CD4-positive, CD25-positive, alpha-beta regulatory T cell (primary cell): ENCODE measurements at regions not wholly inside any gene's neighbourhood (a gene's known extent, or its start where the extent isn't known, plus 50 kb on each side); places are given as distances from the start of the nearest gene placed in this dataset.

Experiments
- ATAC-seq, 2 donors: fragments of 150-1000 bp; cut with Tn5 transposase; one replicate each; pipeline ENCODE4 v1.10.0; 2021; ENCODE audit warnings: low read depth in 2 of 2, moderate number of reproducible peaks in 2 of 2, moderate library complexity in 1 of 2
- DNase-seq, 3 donors: peaks; one replicate each; pipeline versions ENCODE4 v3.0.0 to v3.0.0-alpha.2; 2012 to 2022; ENCODE audit warnings: mixed read lengths in 1 of 3
- H3K27ac ChIP-seq: one replicate; pipeline ENCODE4 v1.7.0; 2013; ENCODE audit warnings: mild to moderate bottlenecking, low read length; ENCODE audit not compliant: insufficient read depth, poor library complexity, severe bottlenecking
- H3K27me3 ChIP-seq: one replicate; pipeline ENCODE4 v1.7.0; 2013; ENCODE audit warnings: low read length; ENCODE audit not compliant: control insufficient read depth, insufficient read depth
- H3K36me3 ChIP-seq: one replicate; pipeline ENCODE4 v1.7.0; 2013; ENCODE audit warnings: mild to moderate bottlenecking, low read length, moderate library complexity; ENCODE audit not compliant: control insufficient read depth, insufficient read depth
- H3K4me1 ChIP-seq: 2 replicates; pipeline ENCODE4 v1.7.0; 2013; ENCODE audit warnings: mild to moderate bottlenecking, low read length; ENCODE audit not compliant: insufficient read depth, control insufficient read depth, poor library complexity, severe bottlenecking
- H3K4me3 ChIP-seq: one replicate; pipeline ENCODE4 v1.7.0; 2013; ENCODE audit warnings: low read depth, mild to moderate bottlenecking, low read length, moderate library complexity
- H3K9me3 ChIP-seq, 2 experiments: 1 replicate in 1 of 2; 2 replicates in 1 of 2; pipeline ENCODE4 v1.7.0; 2013; ENCODE audit warnings: low read length in 2 of 2, mild to moderate bottlenecking in 1 of 2, moderate library complexity in 1 of 2; ENCODE audit not compliant: control insufficient read depth in 2 of 2
- H3K27ac Mint-ChIP-seq, 3 donors: one replicate each; pipeline ENCODE4 v1.8.0; 2020 to 2022; ENCODE audit warnings: mild to moderate bottlenecking in 3 of 3, mixed read lengths in 3 of 3, moderate library complexity in 2 of 3
- H3K27me3 Mint-ChIP-seq: one replicate; pipeline ENCODE4 v1.8.0; 2022; ENCODE audit warnings: mild to moderate bottlenecking, mixed read lengths
- H3K36me3 Mint-ChIP-seq: one replicate; pipeline ENCODE4 v1.8.0; 2020; ENCODE audit warnings: mixed read lengths
- H3K4me1 Mint-ChIP-seq, 4 donors: one replicate each; pipeline ENCODE4 v1.8.0; 2020 to 2022; ENCODE audit warnings: mixed read lengths in 4 of 4, mild to moderate bottlenecking in 1 of 4
- H3K4me3 Mint-ChIP-seq, 4 donors: one replicate each; pipeline ENCODE4 v1.8.0; 2020 to 2022; ENCODE audit warnings: mild to moderate bottlenecking in 4 of 4, mixed read lengths in 4 of 4, moderate library complexity in 3 of 4
- H3K9me3 Mint-ChIP-seq, 7 donors: one replicate each; pipeline ENCODE4 v1.8.0; 2020 to 2022; ENCODE audit warnings: mixed read lengths in 7 of 7, mild to moderate bottlenecking in 3 of 7, moderate library complexity in 2 of 7

DNA sequence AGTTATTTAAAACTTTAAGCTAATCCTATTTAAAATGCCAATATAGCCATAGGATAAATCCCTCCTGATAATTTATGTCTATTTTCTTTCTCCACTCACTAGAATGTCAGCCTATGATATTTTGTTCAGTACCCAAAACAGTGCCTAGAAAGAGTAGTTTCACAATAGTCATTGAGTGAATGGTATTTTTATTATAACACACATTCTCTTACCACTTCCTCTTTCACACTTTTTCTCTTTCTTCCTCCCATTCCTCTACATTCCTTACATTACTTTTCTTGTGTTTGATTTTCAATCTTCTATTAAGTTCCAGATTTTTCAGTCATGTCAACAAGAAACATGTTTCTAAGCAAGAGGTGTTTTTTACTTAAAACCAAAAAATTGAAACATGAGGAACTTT, 327.6 kb upstream of the UBE2E3 start:
- H3K4me3 Mint-ChIP-seq = no peak overlapping the region
- H3K36me3 ChIP-seq = no peaks in the 10 kb centered on the region
- ATAC-seq = no peak
- DNase-seq = no peak
- no peaks in the 10 kb centered on the region for H3K4me1 ChIP-seq
- H3K4me3 ChIP-seq = no peak overlapping the region
- no peaks in the 10 kb centered on the region for H3K27me3 ChIP-seq
- H3K9me3 ChIP-seq = no peaks in the 10 kb centered on the region
- H3K36me3 Mint-ChIP-seq = no peaks in the 10 kb centered on the region
- peaks cover 0 to 2% (median 0%) of the 10 kb centered on the region in 7 donors for H3K9me3 Mint-ChIP-seq
- H3K27ac ChIP-seq = no peak overlapping the region
- H3K4me1 Mint-ChIP-seq = no peaks in the 10 kb centered on the region
- H3K27me3 Mint-ChIP-seq = peaks cover 5% of the 10 kb centered on the region
- H3K27ac Mint-ChIP-seq = no peak overlapping the region

DNA sequence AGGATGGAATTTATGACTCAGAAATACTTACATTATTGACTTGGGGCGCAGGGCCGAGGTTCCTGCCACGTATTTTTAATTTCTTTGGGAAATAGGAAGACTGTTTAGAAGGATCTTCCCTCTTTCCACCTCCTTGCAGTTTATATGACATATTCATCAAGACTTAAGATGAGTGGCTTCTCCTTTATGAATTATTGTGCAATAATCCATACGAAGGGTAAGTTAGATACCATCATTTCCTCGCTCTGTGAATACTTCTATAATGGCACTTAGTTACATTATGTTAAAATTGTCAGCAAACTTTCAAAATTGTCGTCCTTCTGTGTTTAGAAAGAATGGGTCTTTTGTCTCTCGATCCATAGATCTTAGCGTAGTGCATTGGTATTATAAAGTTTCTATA, 328.8 kb upstream of the UBE2E3 start:
- Histone ChIP-seq H3K4me1 (no peaks in the 10 kb centered on the region), H3K27me3 (no peaks in the 10 kb centered on the region), H3K36me3 (no peaks in the 10 kb centered on the region), H3K9me3 (no peaks in the 10 kb centered on the region), H3K27ac (no peak overlapping the region), H3K4me3 (no peak overlapping the region)
- no peak for DNase-seq
- Mint-ChIP-seq H3K27me3 (peaks cover 5% of the 10 kb centered on the region), H3K27ac (no peak overlapping the region), H3K9me3 (peaks cover 0 to 2% (median 0%) of the 10 kb centered on the region in 7 donors), H3K4me1 (no peaks in the 10 kb centered on the region), H3K36me3 (no peaks in the 10 kb centered on the region), H3K4me3 (no peak overlapping the region)
- ATAC-seq = no peak

DNA sequence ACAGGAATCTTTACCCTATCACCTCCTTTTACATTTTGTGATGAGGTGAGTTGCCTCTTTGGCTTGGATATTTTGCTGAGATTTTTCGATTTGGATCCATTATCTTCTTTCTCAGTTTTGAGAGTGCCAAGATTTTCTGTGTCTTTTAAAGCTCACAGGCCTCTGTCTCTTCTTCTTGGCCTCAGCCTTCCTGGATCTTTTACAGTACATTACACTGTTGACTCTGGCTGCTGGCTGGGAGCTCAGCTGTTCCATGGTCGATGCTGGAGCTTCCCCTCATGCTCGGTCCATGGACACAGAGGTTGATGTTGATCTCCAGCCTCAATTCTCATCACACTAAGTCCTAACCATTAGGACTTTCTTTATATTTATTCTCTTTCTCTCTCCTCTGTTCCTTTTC, 332.8 kb upstream of the UBE2E3 start:
- Mint-ChIP-seq H3K27me3 (no peaks in the 10 kb centered on the region), H3K27ac (no peak overlapping the region), H3K4me1 (no peaks in the 10 kb centered on the region), H3K4me3 (no peak overlapping the region), H3K36me3 (no peaks in the 10 kb centered on the region), H3K9me3 (peaks cover 0 to 2% (median 0%) of the 10 kb centered on the region in 7 donors)
- no peaks in the 10 kb centered on the region for H3K27me3 ChIP-seq
- no peak for DNase-seq
- no peak for ATAC-seq
- no peak overlapping the region for H3K27ac ChIP-seq
- no peak overlapping the region for H3K4me3 ChIP-seq
- H3K36me3 ChIP-seq = no peaks in the 10 kb centered on the region
- H3K4me1 ChIP-seq = no peaks in the 10 kb centered on the region
- H3K9me3 ChIP-seq = no peaks in the 10 kb centered on the region

DNA sequence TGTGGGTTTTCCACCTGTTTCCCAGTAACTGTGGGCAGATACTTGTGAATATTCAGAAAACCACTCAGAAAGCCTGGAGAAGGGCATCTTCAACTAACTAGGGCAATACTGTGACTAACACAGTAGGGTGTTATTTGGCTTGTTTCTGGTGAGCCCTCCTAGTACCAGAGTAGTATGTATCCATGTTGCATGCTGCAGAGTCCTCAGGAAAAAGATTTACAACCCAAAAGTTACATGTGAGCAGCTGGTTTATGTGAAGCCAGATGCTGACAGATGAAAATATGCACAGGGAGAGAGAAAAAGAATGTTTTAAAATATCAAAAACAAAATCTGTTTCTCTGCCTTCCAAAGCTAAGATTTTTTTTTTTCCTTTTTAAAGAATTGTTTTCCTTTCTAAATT, 333.2 kb upstream of the UBE2E3 start:
- H3K4me1 ChIP-seq = no peaks in the 10 kb centered on the region
- no peaks in the 10 kb centered on the region for H3K36me3 ChIP-seq
- Mint-ChIP-seq H3K4me3 (no peak overlapping the region), H3K27ac (no peak overlapping the region), H3K4me1 (no peaks in the 10 kb centered on the region), H3K27me3 (no peaks in the 10 kb centered on the region), H3K9me3 (peaks cover 0 to 2% (median 0%) of the 10 kb centered on the region in 7 donors), H3K36me3 (no peaks in the 10 kb centered on the region)
- no peak overlapping the region for H3K27ac ChIP-seq
- DNase-seq (no peak), ATAC-seq (no peak)
- H3K9me3 ChIP-seq = no peaks in the 10 kb centered on the region
- H3K4me3 ChIP-seq = no peak overlapping the region
- no peaks in the 10 kb centered on the region for H3K27me3 ChIP-seq

DNA sequence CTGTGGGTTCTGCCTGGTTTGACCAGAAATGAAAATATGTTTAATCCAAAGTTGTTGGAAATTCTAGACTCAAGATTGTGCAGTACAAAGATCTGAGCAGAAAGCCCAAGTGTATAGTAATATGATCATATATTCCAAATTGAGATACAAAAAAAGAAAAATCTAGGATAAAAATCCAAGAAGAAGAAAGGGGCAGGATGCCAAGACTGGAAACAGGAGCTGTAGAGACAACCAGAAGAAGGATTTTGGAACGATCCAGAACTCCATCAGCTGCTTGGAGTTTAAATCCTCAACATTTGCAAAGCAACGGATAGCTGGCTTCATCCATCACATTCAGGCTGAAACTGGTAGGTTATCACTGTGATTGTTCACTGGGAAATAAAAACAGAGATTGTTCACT, 333.6 kb upstream of the UBE2E3 start:
- no peaks in the 10 kb centered on the region for H3K9me3 ChIP-seq
- H3K36me3 ChIP-seq = no peaks in the 10 kb centered on the region
- no peaks in the 10 kb centered on the region for H3K4me1 ChIP-seq
- H3K27me3 Mint-ChIP-seq = no peaks in the 10 kb centered on the region
- no peaks in the 10 kb centered on the region for H3K4me1 Mint-ChIP-seq
- no peak overlapping the region for H3K4me3 Mint-ChIP-seq
- no peak for ATAC-seq
- H3K27ac Mint-ChIP-seq = no peak overlapping the region
- no peaks in the 10 kb centered on the region for H3K27me3 ChIP-seq
- peaks cover 0 to 2% (median 0%) of the 10 kb centered on the region in 7 donors for H3K9me3 Mint-ChIP-seq
- no peak for DNase-seq
- no peak overlapping the region for H3K27ac ChIP-seq
- no peak overlapping the region for H3K4me3 ChIP-seq
- H3K36me3 Mint-ChIP-seq = no peaks in the 10 kb centered on the region

DNA sequence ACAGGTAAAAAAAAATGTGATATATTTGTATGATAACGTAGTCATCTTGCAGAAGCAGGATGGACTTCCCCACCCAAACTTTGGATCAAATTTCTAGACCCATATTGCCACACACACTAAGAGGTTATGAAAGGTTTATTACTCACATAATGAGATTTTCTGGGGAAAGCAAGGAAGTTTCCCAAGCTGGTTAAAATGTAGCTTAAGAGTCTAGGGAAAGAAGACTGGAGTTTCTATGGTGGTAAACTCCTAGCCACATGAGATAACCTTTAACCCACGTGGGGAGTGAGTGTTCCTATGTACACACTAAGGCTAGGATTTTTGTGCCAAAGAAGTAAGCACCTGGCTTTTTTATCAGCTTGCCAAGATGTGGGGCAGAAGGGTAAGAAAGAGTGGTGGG, 335.7 kb upstream of the UBE2E3 start:
- Histone ChIP-seq H3K4me3 (no peak overlapping the region), H3K9me3 (no peaks in the 10 kb centered on the region), H3K36me3 (no peaks in the 10 kb centered on the region), H3K4me1 (no peaks in the 10 kb centered on the region), H3K27ac (no peak overlapping the region), H3K27me3 (no peaks in the 10 kb centered on the region)
- H3K36me3 Mint-ChIP-seq = no peaks in the 10 kb centered on the region
- no peaks in the 10 kb centered on the region for H3K4me1 Mint-ChIP-seq
- no peaks in the 10 kb centered on the region for H3K27me3 Mint-ChIP-seq
- no peak for ATAC-seq
- no peak overlapping the region for H3K4me3 Mint-ChIP-seq
- H3K27ac Mint-ChIP-seq = no peak overlapping the region
- H3K9me3 Mint-ChIP-seq = peaks cover 0 to 2% (median 0%) of the 10 kb centered on the region in 7 donors
- DNase-seq = no peak

DNA sequence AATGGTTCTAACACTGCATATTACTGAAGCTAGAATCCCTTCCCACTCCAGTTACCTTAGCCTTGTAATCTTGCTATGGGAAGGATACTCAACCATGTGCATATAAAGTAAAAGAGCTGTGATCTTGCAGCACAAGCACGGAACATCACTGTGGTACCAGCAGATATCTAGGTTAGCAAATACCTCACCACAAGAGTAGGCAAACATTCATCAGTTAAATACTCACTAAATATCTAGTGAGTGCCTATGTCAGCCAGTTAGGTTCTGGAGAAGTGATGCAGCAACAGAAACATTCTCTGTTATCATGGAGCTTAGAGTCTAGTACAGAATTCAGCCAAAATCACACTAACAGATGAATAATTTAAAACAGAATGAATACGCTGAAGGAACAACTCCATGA, 349.6 kb upstream of the UBE2E3 start:
- H3K4me1 Mint-ChIP-seq = no peaks in the 10 kb centered on the region
- Histone ChIP-seq H3K27me3 (no peaks in the 10 kb centered on the region), H3K4me1 (no peaks in the 10 kb centered on the region), H3K27ac (no peak overlapping the region), H3K9me3 (no peaks in the 10 kb centered on the region), H3K36me3 (no peaks in the 10 kb centered on the region), H3K4me3 (no peak overlapping the region)
- ATAC-seq (no peak), DNase-seq (no peak)
- H3K27ac Mint-ChIP-seq = no peak overlapping the region
- no peaks in the 10 kb centered on the region for H3K27me3 Mint-ChIP-seq
- no peak overlapping the region for H3K4me3 Mint-ChIP-seq
- H3K36me3 Mint-ChIP-seq = no peaks in the 10 kb centered on the region
- H3K9me3 Mint-ChIP-seq = peaks cover 0 to 4% (median 0%) of the 10 kb centered on the region in 7 donors

DNA sequence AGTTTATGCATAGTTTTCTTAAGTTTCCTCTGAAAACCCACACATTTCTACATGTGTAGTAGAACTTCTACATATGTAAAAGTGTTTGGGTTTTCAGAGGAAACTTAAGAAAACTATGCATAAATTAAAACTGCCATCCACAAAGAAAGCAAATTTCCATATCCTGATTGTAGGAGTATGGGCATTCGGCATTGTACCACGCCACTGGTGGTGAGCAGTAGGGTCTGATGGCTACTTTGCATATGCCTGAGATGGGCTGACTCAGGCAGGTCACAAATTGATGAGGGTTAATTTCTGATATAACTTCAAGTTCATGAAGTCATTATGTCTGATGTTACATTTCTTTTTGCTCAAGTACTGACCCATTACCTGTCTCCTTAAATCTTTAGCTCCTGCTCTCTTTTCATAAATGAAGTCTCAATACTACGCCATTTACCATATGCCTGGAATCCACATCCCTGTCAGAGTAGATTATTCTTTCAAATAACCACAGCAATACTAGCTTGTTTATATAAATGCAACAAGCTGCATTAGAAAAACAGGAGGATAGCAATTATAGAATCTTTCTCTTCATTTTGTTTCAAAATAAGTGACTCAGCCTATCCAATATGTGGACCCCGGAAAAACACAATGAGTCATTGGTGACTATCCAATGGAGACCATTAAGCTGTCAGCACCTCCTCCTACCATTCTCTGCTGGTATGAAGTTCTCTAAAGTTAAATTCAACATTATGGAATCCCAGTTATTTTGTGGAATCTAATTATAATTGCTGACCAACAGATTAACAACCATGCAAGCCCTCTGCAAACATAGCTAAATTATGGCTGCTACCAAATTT, 355.2 kb upstream of the UBE2E3 start:
- H3K9me3 Mint-ChIP-seq = peaks cover 0 to 8% (median 2%) of the 10 kb centered on the region in 7 donors
- no peak overlapping the region for H3K4me3 Mint-ChIP-seq
- Histone ChIP-seq H3K27me3 (no peaks in the 10 kb centered on the region), H3K27ac (no peak overlapping the region), H3K9me3 (no peaks in the 10 kb centered on the region), H3K4me3 (no peak overlapping the region), H3K36me3 (no peaks in the 10 kb centered on the region), H3K4me1 (no peaks in the 10 kb centered on the region)
- ATAC-seq (no peak), DNase-seq (no peak)
- H3K27ac Mint-ChIP-seq = no peak overlapping the region
- peaks cover 5% of the 10 kb centered on the region for H3K27me3 Mint-ChIP-seq
- H3K36me3 Mint-ChIP-seq = no peaks in the 10 kb centered on the region
- H3K4me1 Mint-ChIP-seq = no peaks in the 10 kb centered on the region
